ENCODE measurements at regions not wholly inside any gene's neighbourhood (a gene's known extent, or its start where the extent isn't known, plus 50 kb on each side); places are given as distances from the start of the nearest gene placed in this dataset.
"Not testable (repeated sequence)": the region's sequence is repeated elsewhere in the genome, so short reads cannot be mapped to it uniquely, and the experiment has no call there.

DNA sequence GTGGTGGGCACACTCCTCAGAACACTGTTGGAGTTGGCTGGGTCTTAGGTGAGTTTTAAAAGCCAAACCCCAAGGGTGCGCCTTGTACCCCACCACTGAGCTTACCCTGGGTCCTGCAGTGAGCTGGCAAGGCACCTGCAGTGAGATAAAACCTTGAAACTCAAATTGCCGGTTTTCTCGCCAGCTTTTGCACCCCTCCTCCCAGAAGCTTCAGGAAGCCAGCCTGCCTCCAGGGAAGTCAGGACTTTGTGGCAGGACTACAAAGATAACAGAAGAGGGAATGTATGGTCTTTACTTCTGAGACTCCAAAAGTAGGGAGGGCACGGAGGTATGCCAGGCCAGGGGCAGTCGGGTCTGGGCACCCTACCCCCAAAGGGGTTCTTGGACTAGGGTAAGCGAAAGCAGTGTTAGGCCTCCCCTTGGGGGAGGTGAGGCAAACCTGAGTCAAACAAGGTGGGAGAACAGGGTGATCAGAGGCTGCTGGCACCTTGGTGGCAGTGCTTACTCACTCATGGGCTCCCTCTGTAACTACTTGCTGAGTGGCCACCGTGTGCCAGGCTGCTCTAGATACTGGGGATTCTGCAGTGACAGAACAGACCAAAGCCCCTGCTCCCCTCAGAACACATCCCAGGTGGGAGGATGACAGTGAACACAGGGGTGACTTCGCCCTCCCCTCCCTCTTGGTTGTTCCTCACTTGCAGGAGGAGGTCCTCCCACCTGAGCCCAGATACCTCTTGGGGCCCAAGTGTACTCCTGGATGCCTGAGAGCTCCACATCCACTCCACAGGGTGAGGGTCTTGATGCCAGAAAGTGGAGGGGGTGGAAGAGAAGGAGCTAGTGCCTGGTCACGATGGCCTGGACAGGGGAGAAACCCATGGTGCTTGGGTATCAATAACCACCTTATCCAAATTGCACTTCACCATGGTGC lies 69.3 kb upstream of the RGPD5 start:
- POLR2A ChIA-PET (ENCODE audit: low non-redundant PET), result no interaction called here
- TF ChIP-seq, protein P1, sequence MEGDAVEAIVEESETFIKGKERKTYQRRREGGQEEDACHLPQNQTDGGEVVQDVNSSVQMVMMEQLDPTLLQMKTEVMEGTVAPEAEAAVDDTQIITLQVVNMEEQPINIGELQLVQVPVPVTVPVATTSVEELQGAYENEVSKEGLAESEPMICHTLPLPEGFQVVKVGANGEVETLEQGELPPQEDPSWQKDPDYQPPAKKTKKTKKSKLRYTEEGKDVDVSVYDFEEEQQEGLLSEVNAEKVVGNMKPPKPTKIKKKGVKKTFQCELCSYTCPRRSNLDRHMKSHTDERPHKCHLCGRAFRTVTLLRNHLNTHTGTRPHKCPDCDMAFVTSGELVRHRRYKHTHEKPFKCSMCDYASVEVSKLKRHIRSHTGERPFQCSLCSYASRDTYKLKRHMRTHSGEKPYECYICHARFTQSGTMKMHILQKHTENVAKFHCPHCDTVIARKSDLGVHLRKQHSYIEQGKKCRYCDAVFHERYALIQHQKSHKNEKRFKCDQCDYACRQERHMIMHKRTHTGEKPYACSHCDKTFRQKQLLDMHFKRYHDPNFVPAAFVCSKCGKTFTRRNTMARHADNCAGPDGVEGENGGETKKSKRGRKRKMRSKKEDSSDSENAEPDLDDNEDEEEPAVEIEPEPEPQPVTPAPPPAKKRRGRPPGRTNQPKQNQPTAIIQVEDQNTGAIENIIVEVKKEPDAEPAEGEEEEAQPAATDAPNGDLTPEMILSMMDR (conservative IDR thresholded peaks at IDR 0.05; ENCODE audit: low read depth), result no peak
- CTCF ChIA-PET, result interaction anchor here (0.6 kb wide), 1 partner anchor 58 kb away, joined by 4 read pairs; no protein-coding TSS in a partner anchor
- no peak for DNase-seq (ENCODE audit: low spot score)
- H3K27ac ChIP-seq, result no peak overlapping the region

DNA sequence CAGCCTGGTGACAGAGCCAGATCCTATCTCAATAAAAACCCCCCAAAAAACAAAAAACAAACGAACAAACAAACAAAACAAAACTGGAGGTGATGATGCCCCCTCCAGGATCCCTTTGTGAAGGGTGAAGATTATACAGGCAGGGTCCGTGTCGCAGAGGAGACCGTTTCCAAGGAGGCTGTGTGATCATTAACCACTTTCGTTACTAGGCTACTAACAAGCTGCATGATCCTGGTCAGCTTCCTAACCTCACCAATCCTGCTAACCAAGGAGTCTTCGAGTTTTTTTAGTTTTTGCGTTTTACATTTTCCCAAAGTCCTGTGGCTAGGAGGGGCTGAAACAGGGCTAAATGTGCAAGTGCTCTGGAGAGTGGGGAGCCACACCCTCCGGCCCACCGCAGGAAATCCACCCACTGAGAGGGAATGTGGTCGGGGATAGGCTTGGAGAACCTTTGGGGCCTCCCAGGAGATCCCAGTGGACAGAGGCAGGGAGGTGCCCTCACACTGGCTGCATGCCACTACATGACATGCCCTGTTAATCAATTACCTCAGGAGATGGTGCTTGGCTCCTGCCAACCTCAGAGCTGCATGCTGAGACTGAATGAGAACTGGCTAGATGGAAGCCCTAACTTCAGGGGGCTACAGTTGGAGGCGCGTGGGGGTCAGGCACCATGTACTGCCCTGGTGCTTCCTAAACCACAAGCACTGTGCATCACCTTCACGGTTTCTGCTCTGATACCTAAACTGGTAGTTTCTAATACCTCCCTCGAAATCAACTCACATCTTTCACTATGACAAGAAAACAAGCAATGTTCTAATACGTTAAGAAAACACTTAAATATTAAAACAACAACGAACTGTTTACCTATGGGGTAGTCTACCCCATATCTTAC lies 67.5 kb upstream of the RGPD5 start:
- TF ChIP-seq, protein P1 (conservative IDR thresholded peaks at IDR 0.05; ENCODE audit: low read depth), result no peak
- H3K27ac ChIP-seq, result no peak overlapping the region
- CTCF ChIA-PET, result no interaction called here
- POLR2A ChIA-PET (ENCODE audit: low non-redundant PET), result no interaction called here
- DNase-seq (ENCODE audit: low spot score), result no peak

DNA sequence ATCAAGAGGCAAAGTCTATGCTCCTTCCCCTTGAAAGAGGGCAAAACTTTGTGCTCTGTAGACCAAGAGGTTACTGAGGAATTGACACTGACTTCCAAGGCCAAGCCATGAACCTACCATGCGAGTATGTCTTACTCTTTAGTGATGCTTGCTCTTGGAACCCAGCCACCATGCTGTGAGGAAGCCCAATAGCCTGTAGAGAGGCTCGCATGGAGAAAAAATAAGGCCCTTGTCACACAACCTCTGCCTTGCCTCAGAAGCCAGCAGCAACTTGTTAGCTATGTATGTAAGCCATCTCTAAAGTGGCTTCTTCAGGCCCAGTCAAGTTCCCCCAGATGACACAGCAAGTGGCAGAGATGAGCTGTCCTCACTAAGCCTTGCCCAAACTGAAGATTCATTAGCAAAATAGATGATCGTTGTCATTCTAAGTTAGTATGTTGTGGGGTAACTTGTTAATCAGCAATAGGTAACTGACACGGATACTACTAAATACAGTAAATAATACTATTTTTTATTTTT lies 66.1 kb upstream of the RGPD5 start:
- TF ChIP-seq, protein P1 (conservative IDR thresholded peaks at IDR 0.05; ENCODE audit: low read depth), result no peak
- POLR2A ChIA-PET (ENCODE audit: low non-redundant PET), result no interaction called here
- H3K27ac ChIP-seq, result no peak overlapping the region
- DNase-seq (ENCODE audit: low spot score), result no peak
- CTCF ChIA-PET, result no interaction called here

DNA sequence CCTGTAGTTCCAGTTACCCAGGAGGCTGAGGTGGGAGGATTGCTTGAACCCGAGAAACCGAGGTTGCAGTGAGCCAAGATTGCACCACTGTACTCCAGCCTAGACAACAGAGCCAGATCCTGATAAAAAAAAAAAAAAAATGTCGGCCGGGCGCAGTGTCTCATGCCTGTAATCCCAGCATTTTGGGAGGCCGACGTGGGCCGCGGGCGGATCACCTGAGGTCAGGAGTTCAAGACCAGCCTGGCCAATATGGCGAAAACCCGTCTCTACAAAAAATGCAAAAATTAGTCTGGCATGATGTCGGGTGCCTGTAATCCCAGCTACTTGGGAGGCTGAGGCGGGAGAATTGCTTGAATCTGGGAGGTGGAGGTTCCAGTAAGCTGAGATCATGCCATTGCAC lies 60.4 kb upstream of the RGPD5 start:
- CTCF ChIA-PET; DNase-seq (ENCODE audit: low spot score); H3K27ac ChIP-seq; POLR2A ChIA-PET (ENCODE audit: low non-redundant PET): not testable (repeated sequence)

DNA sequence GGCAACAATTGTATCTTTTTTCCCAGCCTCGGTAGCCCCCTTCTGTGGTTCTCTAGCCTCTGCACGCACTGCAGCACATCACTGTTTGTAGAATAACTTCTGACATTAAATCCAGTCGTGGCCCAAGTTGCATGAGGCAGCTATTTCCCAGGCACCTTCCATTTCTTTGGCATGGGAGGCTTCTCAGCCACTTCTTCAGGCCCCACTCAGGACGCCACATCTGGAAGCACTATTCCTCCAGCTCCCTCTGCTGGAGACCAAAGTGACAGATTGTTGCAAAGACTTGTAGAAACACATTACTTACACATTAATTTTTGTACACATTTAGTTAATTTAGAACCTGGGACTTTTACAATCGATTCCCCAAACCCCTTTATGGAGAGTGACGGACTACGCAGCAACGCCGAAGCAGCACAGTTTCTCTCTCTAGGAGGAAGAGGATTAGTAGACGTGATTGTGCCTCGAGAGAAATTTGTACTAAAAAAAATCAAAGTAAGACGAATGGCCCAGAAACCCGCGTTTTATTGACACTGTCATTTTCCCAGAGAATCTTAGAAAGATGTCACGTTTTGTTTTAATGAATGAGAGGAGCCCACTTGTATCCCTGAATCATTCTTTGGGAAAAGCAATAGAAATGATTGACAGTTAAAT lies 57.8 kb upstream of the RGPD5 start:
- peak; percentile 50 for DNase-seq (ENCODE audit: low spot score)
- CTCF ChIA-PET, result interaction anchor here (0.6 to 2.3 kb wide), 8 partner anchors 128 to 478 kb away, joined by 3 to 21 read pairs (median 3); no protein-coding TSS in a partner anchor
- TF ChIP-seq, protein P1 (conservative IDR thresholded peaks at IDR 0.05; ENCODE audit: low read depth), result peak; percentile 80
- POLR2A ChIA-PET (ENCODE audit: low non-redundant PET), result no interaction called here
- H3K27ac ChIP-seq, result no peak overlapping the region
